ENCODE measurements at regions not wholly inside any gene's neighbourhood (a gene's known extent, or its start where the extent isn't known, plus 50 kb on each side); places are given as distances from the start of the nearest gene placed in this dataset.
"Not testable (repeated sequence)": the region's sequence is repeated elsewhere in the genome, so short reads cannot be mapped to it uniquely, and the experiment has no call there.

DNA sequence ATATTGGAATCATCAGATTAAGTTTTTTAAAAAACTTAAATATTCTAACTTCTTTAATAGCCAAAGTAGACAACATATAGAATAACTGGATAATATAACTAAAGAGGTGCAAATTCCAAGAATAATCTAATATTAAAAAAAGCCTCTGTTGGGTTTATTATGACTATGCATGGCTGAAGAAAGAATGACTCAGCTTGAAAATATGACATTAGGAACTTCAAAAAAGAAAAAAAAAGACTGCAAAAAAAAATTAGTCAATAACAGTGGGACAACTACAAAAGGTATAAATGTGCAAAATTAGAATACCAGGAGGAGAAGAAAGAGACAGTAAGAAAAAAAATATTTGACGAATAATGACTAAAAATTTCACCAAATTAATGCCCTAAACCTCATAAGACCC is 1178.0 kb downstream of the JRKL start:
- H3K9me3 ChIP-seq, result no peaks in the 10 kb centered on the region
- H3K4me3 ChIP-seq (replicated peaks in 1 of 3), result no peak overlapping the region
- H3K4me1 ChIP-seq, result no peaks in the 10 kb centered on the region
- H3K27ac ChIP-seq, result no peak overlapping the region
- 86 to 95% methylated on average over 1 of the region's 1 CpG for WGBS, 2 donors
- H3K27me3 ChIP-seq, result no peaks in the 10 kb centered on the region
- no peaks in the 10 kb centered on the region for H3K36me3 ChIP-seq
- TF ChIP-seq, protein P1, sequence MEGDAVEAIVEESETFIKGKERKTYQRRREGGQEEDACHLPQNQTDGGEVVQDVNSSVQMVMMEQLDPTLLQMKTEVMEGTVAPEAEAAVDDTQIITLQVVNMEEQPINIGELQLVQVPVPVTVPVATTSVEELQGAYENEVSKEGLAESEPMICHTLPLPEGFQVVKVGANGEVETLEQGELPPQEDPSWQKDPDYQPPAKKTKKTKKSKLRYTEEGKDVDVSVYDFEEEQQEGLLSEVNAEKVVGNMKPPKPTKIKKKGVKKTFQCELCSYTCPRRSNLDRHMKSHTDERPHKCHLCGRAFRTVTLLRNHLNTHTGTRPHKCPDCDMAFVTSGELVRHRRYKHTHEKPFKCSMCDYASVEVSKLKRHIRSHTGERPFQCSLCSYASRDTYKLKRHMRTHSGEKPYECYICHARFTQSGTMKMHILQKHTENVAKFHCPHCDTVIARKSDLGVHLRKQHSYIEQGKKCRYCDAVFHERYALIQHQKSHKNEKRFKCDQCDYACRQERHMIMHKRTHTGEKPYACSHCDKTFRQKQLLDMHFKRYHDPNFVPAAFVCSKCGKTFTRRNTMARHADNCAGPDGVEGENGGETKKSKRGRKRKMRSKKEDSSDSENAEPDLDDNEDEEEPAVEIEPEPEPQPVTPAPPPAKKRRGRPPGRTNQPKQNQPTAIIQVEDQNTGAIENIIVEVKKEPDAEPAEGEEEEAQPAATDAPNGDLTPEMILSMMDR (IDR thresholded peaks at IDR 0.05), result no peak
- TF ChIP-seq POLR2A (IDR thresholded peaks at IDR 0.05), result no peak
- no peak for DNase-seq
- intact Hi-C loops (cut with DNase I), result no loop called here

DNA sequence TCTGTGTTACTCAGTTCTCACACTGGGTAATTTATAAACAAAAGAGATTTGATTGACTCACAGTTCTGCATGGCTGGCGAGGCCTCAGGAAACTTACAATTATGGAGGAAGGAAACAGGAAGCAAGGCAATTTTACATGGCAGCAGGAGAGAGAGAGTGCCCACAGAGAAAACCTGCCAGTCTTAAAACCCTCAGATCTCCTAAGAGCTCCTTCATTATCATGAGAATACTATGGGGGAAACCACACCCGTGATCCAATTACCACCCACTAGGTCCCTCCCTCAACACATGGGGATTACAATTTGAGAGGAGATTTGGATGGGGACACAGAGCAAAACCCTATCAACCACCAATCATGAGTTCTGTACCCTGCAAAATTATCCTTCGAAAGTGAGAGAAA is 1180.8 kb downstream of the JRKL start:
- no peak overlapping the region for H3K4me3 ChIP-seq (replicated peaks in 1 of 3)
- H3K4me1 ChIP-seq, result no peaks in the 10 kb centered on the region
- no peaks in the 10 kb centered on the region for H3K27me3 ChIP-seq
- H3K9me3 ChIP-seq, result no peaks in the 10 kb centered on the region
- no peak for DNase-seq
- no peaks in the 10 kb centered on the region for H3K36me3 ChIP-seq
- TF ChIP-seq, protein P1 (IDR thresholded peaks at IDR 0.05), result no peak
- TF ChIP-seq POLR2A (IDR thresholded peaks at IDR 0.05), result no peak
- no peak overlapping the region for H3K27ac ChIP-seq
- 60 to 62% methylated on average over 3 of the region's 3 CpGs for WGBS, 2 donors
- intact Hi-C loops (cut with DNase I), result no loop called here

DNA sequence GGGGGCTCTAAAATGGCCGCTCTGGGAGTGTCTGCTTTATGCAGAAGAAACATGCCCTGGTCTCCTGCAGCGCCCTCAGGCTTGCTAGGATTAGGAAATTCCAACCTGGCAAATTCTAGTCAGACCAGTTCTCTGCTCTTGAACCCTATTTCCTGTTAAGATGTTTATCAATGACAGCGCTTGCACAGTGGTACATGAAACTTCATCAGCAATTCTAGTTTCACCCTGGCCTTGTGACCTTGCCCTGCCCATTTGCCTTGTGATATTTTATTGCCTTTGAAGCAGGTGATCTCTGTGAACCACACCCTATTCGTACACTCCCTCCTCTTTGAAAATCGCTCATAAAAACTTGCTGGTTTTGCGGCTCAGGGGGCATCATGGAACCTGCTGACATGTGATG is 1184.0 kb downstream of the JRKL start:
- H3K4me3 ChIP-seq (replicated peaks in 1 of 3); H3K9me3 ChIP-seq; H3K36me3 ChIP-seq; DNase-seq; H3K4me1 ChIP-seq; intact Hi-C loops (cut with DNase I); H3K27me3 ChIP-seq; H3K27ac ChIP-seq: not testable (repeated sequence)
- 85 to 86% methylated on average over 6 of the region's 6 CpGs for WGBS, 2 donors

DNA sequence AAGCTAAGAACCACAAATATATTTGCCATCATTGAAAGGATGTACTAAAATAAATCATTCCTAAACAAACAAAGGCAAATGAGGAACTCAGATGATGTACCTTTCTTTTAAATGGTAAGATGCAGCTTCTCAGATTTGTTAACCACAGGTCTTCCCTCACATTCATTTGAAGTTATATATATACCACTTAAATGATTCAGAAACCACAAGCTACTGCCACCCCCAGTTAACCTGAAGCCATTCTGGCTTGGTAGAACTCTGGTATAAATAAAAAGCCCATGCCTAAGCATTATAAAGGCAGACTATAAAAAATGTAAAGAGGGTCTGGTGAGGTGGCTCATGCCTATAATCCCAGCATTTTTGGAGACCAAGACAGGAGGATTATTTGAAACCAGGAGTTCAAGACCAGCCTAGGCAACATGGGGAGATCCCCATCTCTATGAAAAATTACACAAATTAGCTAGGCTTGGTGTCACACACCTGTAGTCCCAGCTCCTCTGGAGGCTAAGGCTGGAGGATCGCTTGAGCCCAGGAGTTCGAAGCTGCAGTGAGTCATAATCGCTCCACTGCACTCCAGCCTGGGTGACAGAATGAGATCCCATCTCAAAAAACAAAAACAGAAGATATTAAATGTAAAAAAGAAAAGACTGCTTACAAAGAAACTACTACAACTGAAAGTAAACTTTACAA is 1185.3 kb downstream of the JRKL start:
- intact Hi-C loops (cut with DNase I), result no loop called here

DNA sequence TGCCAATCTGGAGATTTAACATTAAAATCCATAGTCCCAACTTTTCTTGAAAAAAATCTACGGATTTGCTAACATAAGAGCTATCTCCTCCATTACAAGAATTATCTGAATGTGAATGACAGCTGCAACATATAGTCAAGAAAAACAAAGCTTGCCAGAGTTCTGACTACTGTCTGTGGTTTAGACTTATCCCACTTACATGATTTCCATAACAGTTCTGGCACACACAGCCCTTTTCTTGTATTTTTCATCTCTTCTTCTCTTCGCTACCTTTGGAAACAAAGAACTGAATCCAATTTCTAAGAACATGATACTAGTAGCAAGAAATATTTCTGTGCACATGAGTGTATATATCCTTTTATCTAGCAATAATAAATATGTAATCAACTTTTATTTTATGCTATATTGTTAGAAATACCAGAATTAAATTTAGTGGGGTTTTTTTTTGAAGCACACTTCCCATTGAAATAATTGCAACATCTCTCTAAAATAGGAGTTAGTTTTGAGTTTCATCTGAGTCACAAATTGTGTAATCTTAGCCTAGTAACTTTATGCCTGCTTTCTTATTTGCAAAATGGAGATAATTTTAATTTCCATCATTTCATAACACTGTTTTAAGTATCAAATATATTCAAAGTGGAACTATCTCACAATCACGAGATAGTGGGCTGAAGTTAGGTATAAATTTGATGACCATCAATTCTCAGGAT is 1217.6 kb downstream of the JRKL start:
- H3K9me3 ChIP-seq, result no peaks in the 10 kb centered on the region
- H3K36me3 ChIP-seq, result no peaks in the 10 kb centered on the region

More for the DNA sequence above, 1185.3 kb downstream of the JRKL start:
- H3K4me1 ChIP-seq, result no peaks in the 10 kb centered on the region
- H3K9me3 ChIP-seq, result no peaks in the 10 kb centered on the region
- no peaks in the 10 kb centered on the region for H3K36me3 ChIP-seq
- H3K27ac ChIP-seq, result no peak overlapping the region
- no peaks in the 10 kb centered on the region for H3K27me3 ChIP-seq
- no peak overlapping the region for H3K4me3 ChIP-seq (replicated peaks in 1 of 3)
- TF ChIP-seq, protein P1 (IDR thresholded peaks at IDR 0.05), result no peak
- no peak for TF ChIP-seq POLR2A (IDR thresholded peaks at IDR 0.05)
- WGBS, 2 donors, result 98 to 99% methylated on average over 3 of the region's 3 CpGs
- DNase-seq, result no peak

More for the DNA sequence above, 1217.6 kb downstream of the JRKL start:
- DNase-seq, result no peak
- TF ChIP-seq POLR2A (IDR thresholded peaks at IDR 0.05), result no peak
- TF ChIP-seq, protein P1 (IDR thresholded peaks at IDR 0.05), result no peak
- Histone ChIP-seq H3K27ac (no peak overlapping the region), H3K4me1 (no peaks in the 10 kb centered on the region), H3K27me3 (no peaks in the 10 kb centered on the region), H3K4me3 (replicated peaks in 1 of 3) (no peak overlapping the region)
- 80 to 87% methylated on average over 3 of the region's 3 CpGs for WGBS, 2 donors
- intact Hi-C loops (cut with DNase I), result no loop called here
